Fibroblast of villous mesenchyme (primary cell): ENCODE measurements at regions not wholly inside any gene's neighbourhood (a gene's known extent, or its start where the extent isn't known, plus 50 kb on each side); places are given as distances from the start of the nearest gene placed in this dataset.

ENCODE experiments used
- DNase-seq: peaks from one replicate; pipeline ENCODE4 v3.0.0-alpha.2; 2010; ENCODE audit warnings: low read depth
- H3K4me3 ChIP-seq: 2 replicates; pipeline ENCODE4 v1.5.1; 2011; ENCODE audit warnings: low read depth, mild to moderate bottlenecking, low read length
- TF ChIP-seq, protein P1 (sequence below): IDR thresholded peaks from 2 replicates; pipeline ENCODE4 v1.5.1; 2012; ENCODE audit warnings: low read depth, mild to moderate bottlenecking, low read length; ENCODE audit not compliant: insufficient read depth

DNA sequence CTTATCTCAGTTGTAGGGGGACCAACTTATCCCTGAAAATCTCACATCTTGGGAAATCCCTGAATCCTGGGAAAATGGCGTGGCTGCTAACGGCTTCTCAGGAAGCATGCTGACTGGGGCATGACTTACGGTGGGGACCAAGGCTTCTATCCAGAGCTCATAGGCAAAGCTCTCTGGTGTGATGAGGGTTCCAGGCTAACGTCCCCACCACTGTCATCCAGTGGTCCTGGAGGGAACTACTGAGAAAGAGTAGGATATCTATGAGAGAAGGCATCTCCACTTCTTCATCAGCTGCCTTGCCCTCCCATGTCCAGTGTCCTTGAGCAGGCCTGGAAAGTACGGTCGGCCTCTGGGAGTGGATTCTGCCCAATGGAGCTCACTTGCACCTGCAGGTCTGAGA lies 210.4 kb upstream of the B3GAT1 start:
- TF ChIP-seq, protein P1, sequence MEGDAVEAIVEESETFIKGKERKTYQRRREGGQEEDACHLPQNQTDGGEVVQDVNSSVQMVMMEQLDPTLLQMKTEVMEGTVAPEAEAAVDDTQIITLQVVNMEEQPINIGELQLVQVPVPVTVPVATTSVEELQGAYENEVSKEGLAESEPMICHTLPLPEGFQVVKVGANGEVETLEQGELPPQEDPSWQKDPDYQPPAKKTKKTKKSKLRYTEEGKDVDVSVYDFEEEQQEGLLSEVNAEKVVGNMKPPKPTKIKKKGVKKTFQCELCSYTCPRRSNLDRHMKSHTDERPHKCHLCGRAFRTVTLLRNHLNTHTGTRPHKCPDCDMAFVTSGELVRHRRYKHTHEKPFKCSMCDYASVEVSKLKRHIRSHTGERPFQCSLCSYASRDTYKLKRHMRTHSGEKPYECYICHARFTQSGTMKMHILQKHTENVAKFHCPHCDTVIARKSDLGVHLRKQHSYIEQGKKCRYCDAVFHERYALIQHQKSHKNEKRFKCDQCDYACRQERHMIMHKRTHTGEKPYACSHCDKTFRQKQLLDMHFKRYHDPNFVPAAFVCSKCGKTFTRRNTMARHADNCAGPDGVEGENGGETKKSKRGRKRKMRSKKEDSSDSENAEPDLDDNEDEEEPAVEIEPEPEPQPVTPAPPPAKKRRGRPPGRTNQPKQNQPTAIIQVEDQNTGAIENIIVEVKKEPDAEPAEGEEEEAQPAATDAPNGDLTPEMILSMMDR = no peak
- no peak overlapping the region for H3K4me3 ChIP-seq
- no peak for DNase-seq

DNA sequence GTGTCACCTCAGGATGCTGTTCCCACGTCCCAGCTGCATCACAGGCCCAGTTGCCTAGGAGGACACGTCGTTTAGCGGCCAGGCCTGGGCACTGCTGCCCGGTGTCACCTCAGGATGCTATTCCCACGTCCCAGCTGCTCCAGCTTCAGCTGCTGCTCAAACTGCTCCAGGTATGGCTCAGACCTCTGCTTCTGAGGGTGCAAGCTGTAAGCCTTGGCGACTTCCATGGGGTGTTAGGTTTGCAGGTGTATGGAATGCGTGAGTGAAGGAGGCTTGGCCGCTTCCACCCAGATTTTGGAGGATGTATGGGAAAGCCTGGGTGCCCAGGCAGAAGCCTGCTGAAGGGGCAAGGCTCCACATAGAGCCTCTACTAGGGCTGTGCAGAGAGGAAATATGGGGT lies 205.3 kb upstream of the B3GAT1 start:
- TF ChIP-seq, protein P1 = no peak
- H3K4me3 ChIP-seq = no peak overlapping the region
- no peak for DNase-seq

DNA sequence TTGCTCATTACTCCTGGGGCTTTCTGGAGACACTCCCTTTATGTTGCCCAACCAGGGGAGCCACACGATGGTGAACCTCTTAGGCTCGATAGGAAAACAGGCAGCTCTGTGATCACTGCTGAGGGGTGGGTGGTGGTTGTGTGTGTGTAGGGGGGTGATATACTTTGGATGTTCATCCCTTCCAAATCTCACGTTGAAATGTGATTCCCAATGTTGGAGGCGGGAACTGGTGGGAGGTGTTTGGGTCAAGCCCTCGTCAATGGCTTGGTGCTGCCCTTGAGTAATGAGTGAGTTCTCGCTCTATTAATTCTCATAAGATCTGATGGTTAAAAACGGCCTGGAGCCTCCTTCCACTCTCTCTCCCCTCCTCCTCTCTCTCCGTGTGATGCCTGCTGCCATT lies 204.0 kb upstream of the B3GAT1 start:
- DNase-seq = no peak
- TF ChIP-seq, protein P1 = no peak

DNA sequence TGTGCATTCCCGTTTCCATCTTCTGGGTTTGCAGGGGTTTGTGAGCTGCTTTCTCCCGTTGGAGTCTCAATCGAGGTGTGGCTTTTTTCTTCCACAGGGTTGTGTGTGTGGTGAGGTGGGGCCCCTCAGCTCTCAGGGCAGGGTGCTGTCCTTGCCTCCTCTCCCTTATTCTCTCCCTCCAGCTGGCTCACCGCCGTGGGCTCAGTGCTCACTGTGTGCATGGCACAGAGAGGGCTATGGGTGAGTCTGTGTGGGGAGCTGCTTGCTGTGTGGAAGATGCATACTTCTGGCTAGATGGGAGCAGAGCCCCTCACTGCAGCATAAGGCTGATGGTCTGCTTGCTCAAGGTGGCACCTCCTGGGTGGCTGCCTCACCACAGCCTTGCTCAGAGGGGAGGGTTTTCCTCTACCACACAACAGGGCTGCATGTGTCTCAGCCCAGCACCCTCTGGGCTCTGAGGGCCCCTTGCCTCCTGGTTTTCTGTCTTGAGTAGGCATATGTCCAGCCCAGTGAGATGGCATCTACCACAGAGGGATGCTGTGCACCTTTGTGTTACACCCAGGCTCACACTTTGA lies 203.1 kb upstream of the B3GAT1 start:
- H3K4me3 ChIP-seq = no peak overlapping the region
- no peak for DNase-seq
- TF ChIP-seq, protein P1 = no peak

More for the DNA sequence above, 204.0 kb upstream of the B3GAT1 start:
- H3K4me3 ChIP-seq = no peak overlapping the region

DNA sequence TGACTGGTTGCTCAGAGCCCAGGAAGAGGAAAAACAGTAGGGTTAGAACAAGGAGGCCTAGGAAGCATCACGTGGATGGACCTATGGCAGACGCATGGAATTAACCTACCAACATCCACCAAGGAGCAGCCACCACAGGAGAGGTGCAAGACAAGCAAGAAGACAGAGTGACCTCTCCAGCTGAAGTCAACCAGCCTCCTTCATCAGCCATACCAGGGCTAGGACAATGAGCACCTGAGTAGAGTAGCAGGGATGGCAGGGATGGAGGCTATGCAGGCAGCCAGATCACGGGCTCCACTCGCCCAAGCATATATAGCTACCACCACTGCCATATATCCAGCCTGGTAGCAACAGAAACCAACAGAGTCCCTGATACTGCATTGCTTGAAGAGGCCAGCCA lies 202.1 kb upstream of the B3GAT1 start:
- no peak overlapping the region for H3K4me3 ChIP-seq
- TF ChIP-seq, protein P1 = no peak
- DNase-seq = no peak

DNA sequence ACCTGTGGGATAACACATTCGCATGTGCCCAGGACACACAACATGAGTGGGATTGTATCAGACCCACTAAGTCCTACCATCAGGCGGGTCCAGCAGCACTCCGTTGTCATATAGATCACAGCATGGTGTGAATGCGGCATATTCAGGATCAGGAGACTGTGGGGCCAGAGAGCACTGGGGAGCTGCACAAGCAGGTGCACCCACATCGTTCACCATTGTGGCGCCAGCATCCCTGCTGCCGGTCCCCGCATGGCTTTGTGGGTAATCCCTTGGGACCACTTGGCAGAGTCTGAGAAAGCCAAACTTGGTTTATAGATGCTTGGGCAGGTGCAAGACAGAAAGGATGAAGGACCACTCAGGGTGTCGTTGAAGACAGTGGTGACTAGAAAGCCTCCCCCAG lies 201.6 kb upstream of the B3GAT1 start:
- TF ChIP-seq, protein P1 = no peak
- no peak overlapping the region for H3K4me3 ChIP-seq
- DNase-seq = no peak
